ENCODE measurements at regions not wholly inside any gene's neighbourhood (a gene's known extent, or its start where the extent isn't known, plus 50 kb on each side); places are given as distances from the start of the nearest gene placed in this dataset.

DNA sequence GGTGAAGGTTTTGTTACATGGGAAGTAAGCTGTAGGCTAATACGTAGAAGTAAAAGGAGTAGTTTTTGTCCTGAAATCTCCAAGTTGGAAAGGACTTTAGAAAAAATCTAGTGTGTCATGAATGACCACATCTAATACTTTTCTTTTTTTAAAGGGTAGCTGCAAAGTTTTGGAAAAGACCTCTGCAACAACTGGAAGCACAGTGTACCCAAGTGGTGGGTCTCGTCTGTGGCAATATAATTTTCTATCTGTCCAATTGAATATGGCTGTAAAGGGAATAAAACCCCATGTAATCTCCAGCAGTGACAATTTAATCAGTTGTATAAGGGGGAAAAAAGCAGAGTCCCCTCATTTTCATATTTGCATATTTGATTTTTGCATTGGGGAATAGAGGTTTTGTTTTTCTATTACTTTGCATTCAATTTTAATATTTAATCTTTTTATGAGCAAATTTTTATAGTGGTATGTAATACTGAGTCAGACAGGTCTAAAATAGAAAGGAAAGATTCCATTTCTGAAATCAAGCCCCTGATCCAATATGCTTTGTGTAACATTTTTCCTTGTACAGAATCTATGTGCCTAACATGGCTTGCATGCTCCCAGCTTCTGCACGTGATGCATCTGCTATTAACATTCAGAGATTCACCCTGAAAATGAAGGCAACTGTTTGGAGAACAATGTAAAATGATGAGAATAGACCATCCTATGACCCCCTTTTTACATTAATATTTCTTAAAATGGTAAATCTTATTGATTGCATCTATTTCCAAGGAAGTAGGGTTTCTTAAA, 531.4 kb downstream of the ZIC1 start:
- DNase-seq, result no peak

DNA sequence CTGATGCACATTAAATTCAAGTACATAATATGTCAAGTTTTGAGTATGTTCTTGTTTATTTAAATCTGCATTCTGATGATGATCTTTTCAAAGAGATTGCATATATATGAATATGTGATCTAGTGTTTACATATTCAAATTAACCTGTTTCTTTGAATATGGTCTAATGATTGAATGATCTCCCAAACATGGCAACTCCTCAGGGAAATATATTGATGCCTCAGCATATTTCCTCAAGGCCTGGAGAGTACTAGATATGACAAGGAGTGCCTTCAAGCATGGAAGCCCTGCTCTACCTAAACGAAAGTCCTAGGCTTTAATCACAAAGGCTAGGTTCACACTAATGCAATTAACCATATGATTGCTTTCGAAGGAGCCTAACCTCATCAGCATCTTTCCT, 532.8 kb downstream of the ZIC1 start:
- DNase-seq, result no peak

DNA sequence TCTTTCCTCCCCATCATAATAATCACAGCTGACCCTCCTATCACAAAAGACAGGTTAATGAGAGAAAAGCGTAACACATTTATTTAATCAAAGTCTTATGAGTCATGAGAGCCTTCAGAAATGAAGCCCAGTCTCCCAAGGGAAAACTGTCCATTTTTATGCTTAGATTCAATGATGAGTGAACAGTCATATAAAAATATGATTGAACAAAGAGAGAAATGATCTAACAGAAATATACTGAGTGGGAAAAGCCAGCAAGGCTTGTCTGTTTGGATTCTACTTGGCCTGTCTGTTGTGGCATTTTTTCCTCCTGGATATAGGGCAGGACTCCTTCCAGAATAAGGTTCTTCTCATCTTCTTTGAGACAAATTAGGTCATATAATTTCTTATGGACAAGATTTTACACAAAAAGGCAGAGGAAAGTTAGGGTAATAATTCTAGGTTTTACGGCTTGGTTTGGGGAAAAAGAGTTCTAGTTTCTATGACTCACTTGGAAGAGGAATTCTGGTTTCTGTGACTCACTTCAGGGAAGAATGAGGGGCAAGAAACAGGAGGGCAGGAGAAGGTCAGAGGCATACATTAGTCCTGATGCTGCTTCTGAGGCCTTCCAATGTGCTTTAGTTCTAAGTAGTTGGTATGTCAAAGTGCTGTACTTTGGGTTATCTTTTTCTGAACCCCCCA, 534.2 kb downstream of the ZIC1 start:
- DNase-seq, result no peak

DNA sequence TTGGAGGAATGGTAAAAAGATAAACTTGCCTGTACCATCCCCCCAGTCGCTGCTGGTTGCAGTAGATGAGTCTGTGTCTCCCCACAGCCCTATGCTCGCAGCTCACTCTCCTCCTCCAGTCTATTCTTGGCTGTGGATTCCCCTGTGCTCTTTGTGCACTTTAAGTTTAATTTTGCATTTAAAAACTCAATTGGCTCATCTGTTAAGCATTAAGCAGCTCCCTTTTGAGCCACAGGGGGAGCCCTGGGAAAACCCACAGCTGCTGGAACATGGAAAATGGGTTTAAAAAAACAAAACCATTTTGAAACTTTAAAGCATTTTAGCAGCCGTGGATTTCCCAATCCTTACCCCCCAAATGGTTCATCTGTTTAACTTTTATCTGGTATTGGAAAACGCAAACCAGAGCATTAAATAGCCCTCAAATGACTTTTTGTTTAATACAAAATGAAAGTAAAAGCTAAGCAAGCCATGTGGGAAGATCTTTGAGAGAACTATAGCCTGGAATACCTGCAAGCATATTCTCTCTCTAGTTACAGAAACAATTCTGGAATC, 536.9 kb downstream of the ZIC1 start:
- DNase-seq, result no peak

DNA sequence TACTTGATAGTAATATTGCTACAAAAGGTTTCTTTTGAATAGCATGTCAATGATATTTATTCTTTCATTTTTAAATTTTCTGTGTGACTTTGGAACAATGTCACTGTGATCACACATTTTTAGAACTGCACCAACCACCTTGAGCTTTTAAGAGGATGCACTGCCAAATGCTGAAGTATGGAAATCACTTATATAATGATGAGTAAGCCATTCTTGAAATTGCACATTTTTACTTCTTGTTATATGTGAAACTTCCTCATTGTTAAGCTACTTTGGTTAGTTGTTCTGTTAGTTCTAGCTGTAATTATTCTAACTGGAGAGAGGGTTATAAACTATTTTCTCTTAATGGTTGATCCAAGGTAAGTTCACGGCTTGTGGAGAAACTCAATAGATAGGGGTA, 547.5 kb downstream of the ZIC1 start:
- no peak for DNase-seq

DNA sequence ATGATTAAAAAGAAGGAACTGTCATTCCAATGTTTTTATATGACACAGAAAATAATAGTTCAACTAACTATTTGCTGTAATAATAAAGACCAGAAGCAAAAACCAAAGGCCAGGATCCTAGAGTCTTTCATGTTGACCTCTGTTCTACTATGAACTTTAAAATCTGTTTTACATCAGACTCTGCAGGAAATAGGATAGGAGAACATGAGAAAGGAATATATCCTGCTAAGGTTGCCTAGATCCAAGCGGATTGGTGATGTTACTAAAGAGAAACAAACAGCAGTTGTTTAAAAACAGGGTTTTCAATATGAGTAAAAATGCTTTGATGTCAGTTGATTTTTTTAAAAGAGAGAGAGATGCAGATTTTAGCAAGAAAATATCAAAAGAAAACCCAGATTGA, 549.6 kb downstream of the ZIC1 start:
- no peak for DNase-seq

DNA sequence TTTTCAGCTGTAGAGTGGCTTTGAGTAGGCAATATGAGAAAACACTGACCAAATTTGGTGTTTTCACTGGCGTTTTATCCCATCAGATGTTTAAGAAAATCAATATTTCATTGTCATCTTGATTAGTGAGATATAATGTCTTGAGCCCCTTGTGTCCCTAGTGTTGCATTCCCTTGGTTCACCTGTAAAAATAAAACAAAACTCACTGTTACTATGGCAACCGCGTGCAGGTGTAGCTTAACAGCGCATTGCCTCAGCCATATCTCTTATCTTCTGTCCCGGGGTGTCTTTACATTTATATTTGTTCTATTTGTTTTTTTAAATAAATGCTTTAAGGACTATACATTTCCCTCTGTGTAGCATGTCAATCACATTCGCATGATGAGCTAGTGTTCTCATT, 551.6 kb downstream of the ZIC1 start:
- DNase-seq, result no peak

DNA sequence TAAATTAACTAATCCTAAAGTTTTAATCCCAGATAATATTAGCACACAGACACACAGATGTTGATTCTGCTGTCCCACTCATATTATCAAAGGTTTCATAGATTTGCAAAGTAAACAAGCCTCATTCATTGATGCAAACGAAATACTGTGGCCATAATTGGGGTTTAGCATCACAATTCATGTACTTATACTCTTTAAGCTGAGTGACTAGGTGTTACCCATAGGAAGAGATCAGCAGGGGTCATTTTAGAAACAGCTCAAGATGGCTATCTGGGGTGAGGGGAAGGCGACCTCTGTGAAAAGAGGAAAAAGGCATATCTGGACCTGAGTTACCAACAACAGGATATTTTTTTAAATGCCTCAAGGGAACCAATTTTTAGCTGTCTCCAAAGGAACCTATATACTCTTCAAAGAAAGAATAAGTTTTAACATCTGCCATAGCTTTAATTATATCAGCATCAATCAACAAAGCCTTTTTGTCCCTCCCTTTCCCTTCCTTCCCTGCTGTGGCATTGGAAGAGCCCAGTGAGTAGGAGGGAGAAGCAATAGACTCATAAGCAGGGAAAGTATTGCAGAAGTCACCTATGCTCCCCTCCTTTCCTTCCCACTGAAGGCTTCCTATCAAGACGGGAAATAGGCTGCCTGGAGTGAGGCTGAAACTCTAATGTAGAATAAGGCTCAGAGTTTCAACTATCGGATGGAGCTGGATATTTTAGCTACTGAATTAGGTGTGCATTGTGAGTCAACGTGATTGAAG, 553.4 kb downstream of the ZIC1 start:
- DNase-seq, result no peak

DNA sequence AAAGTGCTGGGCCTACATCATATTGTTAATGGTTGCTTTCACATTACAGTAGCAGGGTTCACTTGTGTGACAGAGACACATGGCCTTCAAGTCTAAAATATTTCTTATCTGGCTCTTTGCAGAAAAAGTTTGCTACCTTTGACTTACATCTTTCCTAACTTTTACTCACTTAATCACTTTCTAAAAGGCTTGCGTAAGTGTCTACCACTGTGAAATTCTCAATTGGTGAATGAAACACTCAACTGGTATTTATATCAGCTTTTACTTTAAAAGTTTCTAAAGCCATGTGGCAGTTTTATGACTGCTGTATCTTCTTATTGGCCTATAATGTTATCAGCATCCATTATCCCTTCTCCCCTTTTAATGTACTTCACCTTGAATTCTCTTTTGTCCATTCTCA, 554.5 kb downstream of the ZIC1 start:
- no peak for DNase-seq

DNA sequence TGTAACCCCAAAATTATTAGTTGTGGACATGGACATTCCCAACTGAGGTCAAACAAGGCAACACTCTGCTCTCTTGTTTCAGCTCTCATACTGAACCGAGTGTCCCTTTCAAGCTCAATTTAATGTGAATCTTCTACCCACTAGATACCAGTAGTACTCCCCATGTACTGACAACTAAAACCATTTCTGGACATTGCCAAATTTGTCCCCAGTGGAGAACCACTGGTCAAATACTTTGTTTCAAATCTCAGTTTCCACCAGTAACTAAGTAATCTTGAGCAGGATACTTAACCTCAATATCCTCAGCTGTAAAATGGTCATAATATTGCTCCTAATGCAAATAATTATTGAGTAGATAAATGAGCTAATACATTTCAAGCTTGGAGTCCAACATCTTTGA, 566.0 kb downstream of the ZIC1 start:
- no peak for DNase-seq

DNA sequence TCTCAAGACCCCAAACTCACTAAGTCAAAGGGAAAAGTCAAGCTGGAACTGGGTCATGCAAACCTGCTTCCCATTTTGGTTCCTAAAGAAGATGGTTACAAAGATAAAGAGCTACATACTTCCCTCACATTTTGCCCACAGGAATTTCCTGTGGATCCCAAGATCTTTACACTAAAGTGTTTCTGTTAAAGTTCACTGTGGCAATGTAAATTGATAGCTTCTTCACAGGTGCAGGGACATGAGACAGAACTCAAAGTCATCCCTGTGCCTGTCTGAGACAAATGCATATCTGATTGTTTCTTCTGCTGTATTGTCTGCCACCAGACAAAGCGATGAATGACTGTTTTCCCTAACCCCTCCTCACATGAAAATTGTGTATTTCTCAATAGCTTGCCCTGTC, 567.8 kb downstream of the ZIC1 start:
- no peak for DNase-seq

DNA sequence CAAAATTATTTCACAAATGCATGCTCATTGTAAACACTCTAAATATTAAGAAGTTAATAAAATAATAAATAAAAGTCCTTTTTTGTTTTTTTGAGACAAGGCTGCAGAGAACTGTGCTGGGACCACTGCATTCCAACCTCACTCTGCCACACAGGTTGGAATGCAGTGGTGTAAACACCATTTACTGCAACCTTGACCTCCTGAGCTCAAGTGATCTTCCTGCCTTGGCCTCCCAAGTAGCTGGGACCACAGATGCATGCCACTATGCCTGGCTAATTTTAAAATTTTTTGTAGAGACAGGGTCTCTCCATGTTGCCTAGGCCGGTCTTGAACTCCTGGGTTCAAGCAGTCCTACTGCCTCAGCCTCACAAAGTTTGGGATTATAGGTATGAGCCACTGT, 578.4 kb downstream of the ZIC1 start:
- DNase-seq, result no peak

DNA sequence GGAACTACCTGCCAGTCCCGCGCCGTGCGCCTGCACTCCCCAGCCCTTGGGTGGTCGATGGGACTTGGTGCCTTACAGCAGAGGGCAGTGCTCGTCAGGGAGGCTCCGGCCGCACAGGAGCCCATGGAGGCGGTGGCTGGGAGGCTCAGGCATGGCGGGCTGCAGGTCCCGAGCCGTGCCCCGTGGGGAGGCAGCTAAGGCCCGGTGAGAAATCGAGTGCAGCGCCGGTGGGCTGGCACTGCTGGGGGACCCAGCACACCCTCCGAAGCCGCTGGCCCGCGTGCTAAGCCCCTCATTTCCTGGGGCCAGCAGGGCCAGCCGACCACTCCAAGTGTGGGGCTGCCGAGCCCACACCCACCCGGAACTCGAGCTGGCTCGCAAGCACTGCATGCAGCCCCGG, 580.2 kb downstream of the ZIC1 start:
- no peak for DNase-seq

DNA sequence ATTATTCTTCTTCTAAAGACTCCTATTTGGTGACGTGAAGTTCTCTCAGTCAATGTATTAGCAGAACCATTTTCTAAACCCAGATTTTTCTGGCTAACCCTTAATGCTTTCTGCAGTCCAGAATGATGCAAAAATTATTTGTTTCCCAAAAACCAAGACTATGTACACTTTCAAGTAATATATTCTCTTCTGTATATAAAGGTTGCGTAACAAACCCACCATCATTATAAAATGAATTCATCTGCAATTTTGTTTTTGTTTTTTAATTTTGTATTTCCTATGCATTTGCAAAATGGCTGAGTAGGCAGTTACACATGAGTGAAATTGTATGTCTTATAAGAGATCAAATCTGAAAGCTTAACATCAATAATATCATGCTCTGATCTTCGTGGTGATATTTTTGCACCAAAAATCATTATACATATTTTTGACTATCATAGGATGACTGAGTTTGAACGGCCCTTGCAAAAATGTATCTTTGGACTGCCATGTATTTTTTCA, 593.6 kb downstream of the ZIC1 start:
- DNase-seq, result no peak

DNA sequence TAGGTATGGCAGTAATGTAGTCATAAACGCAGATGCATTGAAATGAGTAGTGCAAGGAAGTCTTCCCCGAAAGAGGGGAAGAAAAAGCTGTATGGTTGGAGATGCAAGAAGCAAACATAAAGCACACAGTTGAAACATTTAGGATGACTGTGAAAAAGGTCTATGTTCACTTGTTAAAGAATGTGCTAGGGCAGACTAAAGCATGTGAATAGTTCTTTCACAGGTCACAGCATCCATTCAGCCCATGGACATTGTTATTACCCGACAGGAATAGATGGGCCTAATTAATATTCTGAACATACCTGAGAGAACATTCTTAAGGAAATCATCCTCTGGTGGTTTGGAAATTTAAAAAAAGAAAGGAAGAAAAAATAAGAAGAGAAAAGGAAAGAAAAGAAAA, 595.2 kb downstream of the ZIC1 start:
- DNase-seq, result no peak

DNA sequence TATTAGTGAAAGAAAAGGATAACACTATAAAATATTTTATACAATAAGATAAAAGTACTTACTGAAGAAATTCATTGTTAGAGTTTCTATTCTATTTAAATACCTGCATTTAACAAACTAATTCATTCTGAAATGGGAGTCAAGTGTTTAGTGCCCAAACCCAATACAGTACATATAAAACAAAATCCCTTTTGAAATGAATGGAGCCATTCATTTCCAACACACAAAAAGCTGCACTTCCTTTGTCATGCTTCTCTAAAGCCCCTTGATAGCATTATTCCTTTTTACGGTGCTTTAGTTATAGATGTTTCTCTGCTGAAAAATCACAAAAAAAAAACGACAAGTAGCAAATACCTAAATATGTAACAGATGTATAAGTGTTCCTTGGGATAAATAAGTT, 596.3 kb downstream of the ZIC1 start:
- no peak for DNase-seq

DNA sequence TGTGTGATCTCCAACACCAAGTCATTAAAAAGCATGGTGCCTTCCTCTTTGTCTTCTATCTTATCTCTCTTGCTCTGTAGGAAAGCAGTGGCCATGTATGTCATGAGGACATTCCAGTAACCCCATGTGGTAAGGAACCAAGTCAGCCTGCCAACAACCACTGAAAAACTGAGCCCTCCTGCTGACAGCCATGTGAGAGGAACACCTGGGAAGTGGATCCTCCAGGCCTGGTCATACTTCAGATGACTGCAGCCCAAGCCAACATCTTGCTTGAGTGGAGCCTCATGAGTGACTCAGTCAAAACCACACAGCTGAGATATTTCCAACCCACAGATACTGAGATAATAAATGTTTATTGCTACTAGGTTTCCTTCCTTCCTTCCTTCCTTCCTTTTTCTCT, 597.3 kb downstream of the ZIC1 start:
- no peak for DNase-seq

DNA sequence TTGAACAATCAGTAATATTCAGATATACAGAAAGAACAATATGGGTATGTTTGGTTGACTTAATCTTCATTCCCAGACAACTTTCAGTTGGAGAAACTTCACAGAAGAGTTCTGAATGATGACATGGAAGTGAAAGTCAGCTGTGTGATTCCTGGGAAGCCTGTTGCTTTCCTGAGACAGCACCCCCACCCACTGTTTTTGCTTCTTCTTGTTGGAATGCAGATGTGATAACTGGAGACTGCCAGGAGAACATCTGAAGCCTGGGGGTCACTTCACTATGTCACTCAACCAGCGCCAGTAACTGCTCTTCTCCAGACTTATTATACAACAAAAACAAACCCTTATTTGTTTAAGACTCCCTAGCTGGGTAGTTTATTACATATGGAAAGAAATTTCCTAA, 599.4 kb downstream of the ZIC1 start:
- DNase-seq, result no peak

DNA sequence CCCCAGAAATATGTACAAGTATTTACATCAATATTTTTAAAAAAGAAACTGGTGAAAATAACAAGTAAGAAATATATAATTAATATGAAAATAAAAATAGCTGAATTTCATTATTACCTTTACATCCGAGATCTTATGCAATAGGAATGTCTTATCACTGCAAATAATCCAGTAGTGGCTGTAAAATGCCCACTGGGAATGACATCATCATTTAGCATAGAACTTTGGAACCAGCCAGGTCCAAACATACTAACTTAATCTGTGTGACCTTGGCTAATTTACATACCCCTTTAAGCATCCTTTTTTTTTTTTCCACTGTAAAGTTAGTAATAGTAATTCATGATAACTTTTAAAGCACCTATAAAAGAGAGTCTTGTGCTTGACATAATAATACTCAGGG, 611.7 kb downstream of the ZIC1 start:
- DNase-seq, result no peak

DNA sequence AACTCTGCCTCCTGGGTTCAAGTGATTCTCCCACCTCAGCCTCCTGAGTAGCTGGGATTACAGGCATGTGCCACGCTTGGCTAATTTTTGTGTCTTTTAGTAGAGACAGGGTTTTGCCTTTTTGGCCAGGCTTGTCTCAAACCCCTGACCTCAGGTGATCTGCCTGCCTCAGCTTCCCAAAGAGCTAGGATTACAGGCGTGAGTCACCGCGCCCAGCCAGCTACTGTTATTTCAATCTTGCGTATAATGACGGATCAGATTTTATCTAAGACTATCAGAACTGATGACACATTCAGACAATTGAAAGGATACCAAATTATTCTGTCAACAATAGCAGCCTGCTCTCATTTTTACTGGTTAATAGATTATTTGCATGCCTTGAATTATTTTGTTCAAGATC, 612.2 kb downstream of the ZIC1 start:
- DNase-seq, result no peak

DNA sequence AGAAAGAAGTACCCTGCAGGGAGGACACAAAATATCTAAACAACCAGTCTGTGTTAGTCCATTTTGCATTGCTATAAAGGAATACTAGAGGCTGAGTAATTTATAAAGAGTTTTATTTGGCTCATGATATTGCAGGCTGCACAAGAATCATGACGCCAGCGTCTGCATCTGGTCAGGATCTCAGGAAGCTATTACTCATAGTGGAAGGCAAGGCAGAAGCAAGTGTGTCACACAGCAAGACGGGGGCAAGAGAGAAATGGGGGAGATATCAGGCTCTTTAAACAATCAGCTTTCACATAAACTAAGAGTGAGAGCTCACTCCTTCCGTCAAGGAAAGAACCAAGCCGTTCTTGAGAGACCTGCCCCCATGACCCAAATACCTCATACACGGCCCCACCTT, 614.8 kb downstream of the ZIC1 start:
- no peak for DNase-seq

DNA sequence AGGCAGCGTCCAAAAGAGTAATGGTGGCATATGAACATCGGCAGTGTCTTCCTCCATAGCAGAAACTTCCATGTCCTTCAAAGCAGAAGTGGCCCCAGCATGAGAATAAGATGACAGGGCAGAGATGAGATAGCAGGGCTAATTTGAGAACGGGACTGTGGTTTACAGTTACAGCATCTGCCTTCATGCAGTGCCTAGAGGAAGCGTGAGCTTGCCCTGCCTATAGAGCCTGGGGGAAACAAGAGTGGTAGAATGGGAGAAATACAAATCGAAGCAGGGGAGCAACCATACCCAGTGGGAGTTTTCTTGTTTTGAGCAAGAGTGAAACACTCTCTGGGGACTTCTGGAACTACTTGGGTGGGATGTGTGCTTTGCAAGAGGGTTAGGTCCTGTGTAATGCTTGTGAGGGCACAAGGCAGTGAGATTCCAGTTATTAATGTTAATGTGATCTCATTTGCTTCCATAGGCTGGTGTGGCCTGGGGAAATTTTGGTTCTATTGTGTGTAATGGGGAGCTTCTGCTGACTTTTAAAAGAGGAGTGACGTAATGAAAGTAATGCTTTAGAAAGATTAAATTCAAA, 616.9 kb downstream of the ZIC1 start:
- no peak for DNase-seq

DNA sequence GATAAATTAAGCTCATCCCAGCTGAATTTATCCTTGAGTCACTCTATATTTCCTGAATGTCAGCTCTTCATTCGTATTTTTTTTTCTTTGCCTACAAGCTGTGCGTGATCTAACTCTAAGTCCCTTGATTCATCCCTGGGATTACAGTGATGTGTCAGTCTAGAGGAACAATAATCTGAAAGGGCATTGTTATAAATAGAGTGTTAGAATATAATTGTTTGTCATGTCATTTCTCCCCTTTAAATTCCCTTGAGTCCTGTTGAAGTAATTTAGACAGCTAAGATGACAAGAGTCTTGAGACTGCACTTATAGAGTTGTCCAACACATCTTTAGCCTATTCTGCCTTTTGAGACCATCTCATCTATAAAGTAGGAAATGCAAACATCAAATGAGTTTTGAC, 621.8 kb downstream of the ZIC1 start:
- no peak for DNase-seq
